ENCODE measurements at regions not wholly inside any gene's neighbourhood (a gene's known extent, or its start where the extent isn't known, plus 50 kb on each side); places are given as distances from the start of the nearest gene placed in this dataset.

DNA sequence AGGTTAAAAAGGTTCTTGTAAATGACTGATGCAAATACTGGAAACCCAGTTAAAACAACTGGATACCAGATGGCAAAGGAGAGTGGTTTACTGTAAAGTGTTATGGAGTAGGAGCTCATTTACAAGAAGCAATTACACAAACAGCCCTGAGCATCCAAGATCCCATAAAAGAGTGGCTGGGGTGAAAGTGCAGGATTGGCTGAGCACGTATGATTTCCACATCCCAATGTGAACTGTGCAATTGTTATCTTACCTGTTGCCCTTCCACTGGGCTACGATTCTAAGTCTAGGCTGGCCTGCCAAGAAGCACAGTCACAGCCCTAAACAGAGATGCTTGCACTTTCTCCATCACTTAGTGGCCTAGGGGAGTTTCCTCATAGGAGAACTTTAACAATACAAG, 277.6 kb upstream of the RUNX1 start:
- TF ChIP-seq, protein P1, sequence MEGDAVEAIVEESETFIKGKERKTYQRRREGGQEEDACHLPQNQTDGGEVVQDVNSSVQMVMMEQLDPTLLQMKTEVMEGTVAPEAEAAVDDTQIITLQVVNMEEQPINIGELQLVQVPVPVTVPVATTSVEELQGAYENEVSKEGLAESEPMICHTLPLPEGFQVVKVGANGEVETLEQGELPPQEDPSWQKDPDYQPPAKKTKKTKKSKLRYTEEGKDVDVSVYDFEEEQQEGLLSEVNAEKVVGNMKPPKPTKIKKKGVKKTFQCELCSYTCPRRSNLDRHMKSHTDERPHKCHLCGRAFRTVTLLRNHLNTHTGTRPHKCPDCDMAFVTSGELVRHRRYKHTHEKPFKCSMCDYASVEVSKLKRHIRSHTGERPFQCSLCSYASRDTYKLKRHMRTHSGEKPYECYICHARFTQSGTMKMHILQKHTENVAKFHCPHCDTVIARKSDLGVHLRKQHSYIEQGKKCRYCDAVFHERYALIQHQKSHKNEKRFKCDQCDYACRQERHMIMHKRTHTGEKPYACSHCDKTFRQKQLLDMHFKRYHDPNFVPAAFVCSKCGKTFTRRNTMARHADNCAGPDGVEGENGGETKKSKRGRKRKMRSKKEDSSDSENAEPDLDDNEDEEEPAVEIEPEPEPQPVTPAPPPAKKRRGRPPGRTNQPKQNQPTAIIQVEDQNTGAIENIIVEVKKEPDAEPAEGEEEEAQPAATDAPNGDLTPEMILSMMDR (IDR thresholded peaks at IDR 0.05), result no peak

DNA sequence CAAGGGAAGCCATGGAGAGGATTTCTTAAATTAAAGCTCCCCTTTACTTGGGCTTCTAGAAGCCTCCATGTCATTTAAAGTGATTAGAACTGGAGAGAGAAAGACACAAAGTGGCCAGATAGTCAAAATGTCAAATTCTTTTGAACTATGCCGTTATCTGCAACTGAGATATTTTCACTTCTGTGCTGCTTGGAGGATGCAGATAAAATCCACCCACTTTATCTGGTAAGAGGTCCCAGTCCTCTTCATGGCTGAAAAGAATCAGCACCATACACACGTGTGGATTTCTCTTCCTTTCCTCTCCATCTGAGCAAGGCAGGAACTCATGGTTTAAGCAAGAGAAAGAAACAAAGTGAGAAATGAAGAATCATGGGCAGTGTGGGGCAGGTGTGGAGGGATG, 276.9 kb upstream of the RUNX1 start:
- TF ChIP-seq, protein P1 (IDR thresholded peaks at IDR 0.05), result no peak

DNA sequence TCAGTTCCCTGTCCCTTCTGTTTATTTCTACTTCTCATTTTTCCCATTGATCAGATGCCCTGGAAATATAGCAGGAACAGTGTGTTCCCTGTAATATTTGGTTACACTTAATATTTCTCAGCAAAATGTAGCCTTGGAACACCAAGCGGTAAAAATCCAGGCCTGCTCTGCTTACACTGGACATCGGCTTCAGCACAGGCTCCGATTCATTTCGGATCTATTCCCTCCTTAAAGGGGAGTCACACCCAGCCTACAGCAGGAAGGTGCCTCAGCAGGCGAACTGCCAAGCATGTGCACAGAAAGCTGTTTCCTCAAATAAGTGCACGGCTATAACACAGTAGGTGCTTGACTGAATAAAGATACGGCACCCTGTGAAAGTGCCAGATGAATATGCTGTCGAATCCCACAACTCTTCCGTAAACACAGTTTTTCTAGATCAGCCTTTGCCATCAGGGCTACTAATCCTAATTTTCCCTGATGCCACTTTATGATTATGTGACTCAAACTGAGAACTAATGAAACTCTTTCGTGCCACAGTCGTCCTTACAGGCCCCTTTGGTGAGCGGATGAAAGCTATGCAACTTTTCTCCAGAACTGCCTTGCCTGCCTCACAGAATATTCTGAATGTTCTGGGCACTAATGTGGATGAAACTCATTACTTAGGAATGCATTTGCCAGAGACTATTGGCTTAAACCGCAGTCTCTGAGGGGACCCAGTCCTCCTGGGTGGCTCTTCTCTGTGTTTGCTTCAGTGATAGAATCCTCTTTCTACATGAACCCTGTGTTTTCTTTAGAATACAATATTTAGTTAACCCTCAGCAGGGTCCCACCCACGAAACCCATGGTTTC, 275.5 kb upstream of the RUNX1 start:
- TF ChIP-seq, protein P1 (IDR thresholded peaks at IDR 0.05), result no peak

DNA sequence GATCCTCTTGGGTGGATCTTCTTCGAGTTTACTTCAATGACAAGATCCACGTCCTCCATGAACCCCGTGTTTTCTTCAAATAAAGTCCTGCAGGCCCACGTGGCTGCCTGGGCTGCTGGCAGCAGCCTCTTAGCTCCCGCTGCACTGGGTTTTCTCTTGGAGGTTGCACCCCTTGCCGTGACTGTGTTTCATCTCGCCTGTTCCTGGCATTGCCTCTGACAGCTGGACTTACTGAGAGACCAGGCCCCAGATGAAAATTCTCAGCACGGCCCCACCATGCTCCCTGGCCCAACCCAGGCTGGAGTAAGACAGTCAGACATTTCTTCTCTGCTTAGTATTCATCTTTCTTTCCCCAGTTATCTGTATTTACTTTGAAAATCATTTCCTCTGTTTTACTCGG, 274.8 kb upstream of the RUNX1 start:
- TF ChIP-seq, protein P1 (IDR thresholded peaks at IDR 0.05), result no peak

DNA sequence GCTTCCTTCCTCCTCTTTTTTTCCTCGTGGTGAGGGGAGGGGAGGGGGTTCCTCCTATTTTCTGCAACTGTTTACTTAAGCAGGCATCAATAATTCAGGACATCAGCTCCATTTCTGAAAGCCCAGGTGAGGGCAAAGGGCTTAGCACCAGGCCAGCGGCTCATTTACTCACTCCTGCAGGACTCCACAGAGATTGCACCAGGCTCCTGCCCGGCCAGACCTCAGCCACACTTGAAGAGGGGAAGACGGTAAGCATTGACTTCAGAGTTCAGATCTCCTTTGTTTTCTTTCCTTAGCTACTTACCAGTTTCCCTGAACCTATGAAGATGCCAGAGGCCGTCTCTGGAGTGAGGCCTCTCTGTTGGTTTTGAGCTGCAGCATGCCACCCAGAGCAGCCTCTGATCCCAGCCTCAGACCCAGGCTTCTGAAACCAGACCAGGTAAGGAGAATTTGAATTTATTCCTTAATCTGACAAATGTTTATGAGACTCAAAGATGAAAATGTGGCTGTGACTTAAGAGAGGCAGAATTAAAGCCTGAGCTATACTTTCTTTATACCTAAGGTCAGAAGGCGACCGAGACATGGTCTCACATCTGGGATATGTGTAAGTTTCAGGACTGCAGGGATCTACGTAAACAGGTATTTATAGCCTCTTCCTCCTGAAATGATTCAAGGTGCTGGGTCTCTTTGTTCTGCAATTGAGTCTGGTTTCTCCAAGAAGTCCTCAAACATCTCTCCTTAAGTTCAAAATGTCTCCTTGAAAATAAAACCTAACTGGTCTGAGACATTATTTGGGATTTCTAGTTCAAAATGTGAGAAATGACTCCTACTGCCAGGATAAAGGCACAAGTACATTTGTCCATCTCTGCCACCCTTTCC, 272.5 kb upstream of the RUNX1 start:
- TF ChIP-seq, protein P1 (IDR thresholded peaks at IDR 0.05), result no peak

DNA sequence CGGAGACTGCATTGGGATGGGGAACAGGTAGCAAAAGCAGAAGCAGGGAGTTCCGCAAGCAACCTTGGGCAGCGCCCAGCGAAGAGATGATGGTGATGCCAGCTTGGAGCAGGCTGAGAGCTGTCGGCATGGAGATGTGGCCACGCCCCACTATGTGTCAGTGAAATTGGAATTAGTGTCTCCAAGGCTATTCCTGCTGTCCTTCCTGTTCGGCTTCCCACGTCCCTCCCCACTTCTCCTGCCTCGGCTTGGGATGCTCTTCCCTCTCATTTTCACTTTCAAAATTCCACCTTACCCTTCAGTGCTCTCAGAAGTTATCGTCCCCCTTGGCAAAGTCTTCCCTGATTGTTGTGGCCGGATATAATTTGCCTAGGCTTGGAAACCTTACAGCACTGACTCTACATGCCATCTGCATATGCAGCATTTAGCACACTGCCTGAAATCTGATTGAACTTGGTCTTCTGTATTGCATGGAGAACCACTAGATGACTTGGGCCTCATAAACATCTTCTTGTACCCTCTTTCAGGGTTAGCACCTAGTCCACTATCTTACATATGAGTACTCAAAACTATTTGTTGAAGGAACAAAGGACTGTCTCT, 270.7 kb upstream of the RUNX1 start:
- TF ChIP-seq, protein P1 (IDR thresholded peaks at IDR 0.05), result no peak

DNA sequence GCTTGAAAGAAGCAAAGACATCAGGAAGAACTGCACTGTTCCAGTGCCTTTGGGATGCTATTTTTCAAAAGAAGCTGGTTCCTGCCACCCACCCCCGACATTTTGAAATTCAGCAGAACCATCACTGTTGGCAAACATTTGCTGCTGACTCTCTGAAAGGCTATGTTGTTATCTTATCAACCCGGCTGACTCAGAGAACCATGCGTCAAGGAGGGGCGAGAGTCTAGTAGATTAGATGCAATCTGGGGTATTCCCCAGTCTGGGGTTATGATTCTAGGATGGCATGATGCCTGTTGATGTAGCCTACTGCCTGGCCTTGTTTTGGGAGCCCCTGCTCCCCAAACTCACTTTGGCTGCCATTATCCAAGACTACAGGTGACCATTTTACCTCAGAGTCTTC, 267.8 kb upstream of the RUNX1 start:
- TF ChIP-seq, protein P1 (IDR thresholded peaks at IDR 0.05), result no peak
